GM18868 (cell line): ENCODE measurements at regions not wholly inside any gene's neighbourhood (a gene's known extent, or its start where the extent isn't known, plus 50 kb on each side); places are given as distances from the start of the nearest gene placed in this dataset.
A peak's percentile ranks its signal among the peaks of the same experiment; 100 is the strongest.
"Not testable (repeated sequence)": the region's sequence is repeated elsewhere in the genome, so short reads cannot be mapped to it uniquely, and the experiment has no call there.

ENCODE experiments used
- ATAC-seq: cut with Tn5 transposase; IDR thresholded peaks from one replicate; pipeline ENCODE4 v1.9.1; 2021; ENCODE audit warnings: mild to moderate bottlenecking, moderate library complexity; ENCODE audit not compliant: unreplicated experiment

DNA sequence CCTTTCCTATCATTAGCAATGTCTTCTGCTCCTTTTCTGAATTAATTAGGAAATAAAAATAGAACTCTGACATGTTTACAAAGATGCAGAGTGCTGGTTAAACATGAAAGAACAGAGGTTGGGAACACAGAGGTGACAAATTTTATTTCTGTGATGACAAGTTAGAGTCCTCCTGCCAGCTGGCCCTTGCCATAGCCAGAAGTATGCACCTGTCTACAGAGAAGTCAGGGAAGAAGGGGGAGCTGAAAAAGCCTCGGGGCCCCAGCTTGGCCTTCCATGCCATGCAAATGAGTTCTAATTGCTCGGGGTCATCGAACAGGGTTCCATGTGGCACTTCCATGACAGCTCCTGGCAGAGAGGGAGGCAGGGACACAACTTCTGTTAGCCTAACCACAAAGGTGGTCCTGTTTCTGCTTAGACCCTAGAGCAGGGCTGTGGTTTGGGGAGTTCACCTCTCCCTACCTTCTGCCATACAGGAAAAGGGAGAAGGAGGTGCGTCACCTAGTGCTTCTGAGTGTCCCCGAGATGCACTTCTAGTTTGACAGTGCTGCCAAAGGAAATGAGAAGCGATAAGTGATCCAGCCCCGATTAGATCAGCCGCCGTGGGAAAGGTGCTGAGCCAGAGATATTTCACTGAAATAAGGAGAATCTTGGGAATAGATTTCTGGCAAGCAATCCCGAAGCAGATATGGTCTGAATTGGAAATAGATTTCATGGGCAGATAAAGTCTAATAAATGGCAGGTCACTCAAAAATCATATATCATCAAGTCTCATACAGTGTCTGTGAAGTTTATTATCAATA is 155.8 kb upstream of the FOXN3 start:
- ATAC-seq, result no peak

GRCh38 chr14:89571491-89571890 is 154.5 kb upstream of the FOXN3 start:
- no peak for ATAC-seq

DNA sequence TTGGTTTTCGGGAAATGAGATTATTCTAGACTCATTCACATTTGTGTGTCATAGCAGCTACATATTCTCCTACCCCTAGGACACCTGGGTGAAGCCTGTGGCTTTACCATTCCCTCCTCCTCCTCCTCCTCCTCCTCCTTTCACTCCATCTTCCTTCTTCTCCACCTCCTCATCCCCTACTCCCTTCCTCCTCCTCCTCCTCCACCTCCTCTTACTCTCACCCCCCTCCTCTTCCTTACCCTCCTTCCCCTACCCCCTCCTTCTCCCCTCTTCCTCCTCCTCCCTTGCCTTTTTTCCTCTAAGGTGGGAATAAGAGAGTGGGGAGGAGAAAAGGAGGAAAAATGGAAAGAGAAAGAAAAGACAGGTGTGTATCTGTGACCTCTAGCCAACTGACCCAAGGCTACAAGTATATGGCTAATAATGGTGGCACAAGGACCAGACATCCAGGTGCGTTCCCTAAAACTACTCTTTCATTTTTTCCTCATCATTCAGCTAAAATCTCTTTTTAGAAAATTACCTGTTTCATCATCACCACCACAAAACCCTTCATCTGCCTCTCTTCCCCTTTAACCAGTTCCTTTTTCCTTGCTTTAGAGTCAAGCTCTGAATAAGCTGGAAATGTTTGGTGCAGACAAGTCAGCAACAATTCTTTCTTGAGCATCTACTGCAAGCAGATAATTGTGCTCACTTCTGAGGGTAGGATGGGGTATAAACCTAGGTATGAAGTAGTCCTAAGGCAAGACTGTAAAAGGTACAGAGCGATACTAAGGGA is 149.8 kb upstream of the FOXN3 start:
- no peak for ATAC-seq

DNA sequence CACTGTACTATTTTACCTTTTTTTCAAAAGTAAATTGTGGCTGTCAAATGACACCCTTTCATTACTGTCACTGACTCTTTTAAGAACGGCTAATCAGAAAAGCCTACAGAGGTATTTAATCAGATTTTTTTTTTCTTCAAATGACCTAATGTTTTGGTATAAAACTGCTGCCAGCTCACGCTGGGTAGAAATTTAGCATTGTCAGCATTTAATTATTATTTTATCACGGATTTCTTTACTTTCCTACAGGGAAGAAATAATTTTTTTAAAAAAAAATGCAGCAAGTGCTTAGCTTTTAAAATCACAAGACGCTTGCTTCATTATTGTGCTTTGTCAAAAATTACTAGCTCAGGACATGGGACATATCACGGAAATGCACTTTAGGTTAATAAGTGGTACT is 149.1 kb upstream of the FOXN3 start:
- ATAC-seq, result no peak

GRCh38 chr14:89565607-89566006 is 148.6 kb upstream of the FOXN3 start:
- ATAC-seq, result no peak

GRCh38 chr14:89564989-89565388 is 148.0 kb upstream of the FOXN3 start:
- no peak for ATAC-seq

DNA sequence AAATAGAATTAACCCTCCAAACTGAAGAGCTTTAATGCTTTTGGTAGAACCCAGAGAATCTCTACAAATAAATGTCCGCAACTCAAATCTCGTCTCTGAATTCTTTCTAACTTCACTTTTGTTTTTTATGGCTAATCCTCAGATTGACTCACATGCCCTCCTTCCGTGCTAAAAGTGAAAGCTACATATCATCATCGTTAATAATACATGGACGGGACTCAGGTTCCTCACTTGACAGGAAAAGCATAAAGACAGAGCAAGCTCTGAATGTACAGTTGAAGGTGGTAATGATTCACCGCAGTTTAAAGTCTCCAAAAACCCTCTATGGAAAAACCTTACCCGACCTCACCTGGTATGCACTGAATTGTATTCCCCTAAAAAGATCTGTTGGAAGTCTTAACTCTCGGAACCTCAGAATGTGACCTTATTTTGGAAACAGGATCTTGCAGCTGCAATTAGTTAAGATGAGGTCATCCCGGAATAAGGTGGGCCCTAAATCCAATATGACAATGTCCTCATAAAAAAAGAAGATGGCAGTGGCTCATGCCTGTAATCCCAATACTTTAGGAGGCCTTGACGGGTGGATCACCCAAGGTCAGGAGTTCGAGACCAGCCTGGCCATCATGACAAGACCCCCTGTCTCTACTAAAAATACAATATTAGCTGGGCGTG is 147.4 kb upstream of the FOXN3 start:
- peak; percentile 55 for ATAC-seq

DNA sequence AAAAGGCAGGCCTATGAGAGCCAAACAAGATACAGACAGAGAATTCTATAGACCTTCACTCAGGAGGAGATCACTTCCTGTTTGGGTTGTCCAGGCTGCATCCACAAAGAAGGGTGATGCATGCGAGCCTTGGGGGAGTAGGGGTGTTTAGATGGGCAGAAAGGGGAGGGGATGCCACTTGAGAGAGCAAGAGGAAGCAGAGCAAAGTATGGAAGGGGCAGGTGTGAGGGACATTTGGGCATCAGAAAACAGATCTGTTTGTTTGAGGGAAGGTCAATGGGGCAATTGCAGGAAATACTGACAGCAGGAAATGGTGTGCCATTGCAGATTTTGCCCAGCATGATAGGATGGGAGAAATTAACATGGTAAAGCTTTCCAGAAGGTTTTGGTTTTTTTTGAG is 146.4 kb upstream of the FOXN3 start:
- no peak for ATAC-seq

GRCh38 chr14:89551955-89552354 is 134.9 kb upstream of the FOXN3 start:
- ATAC-seq, result no peak

GRCh38 chr14:89551432-89551831 is 134.4 kb upstream of the FOXN3 start:
- no peak for ATAC-seq

GRCh38 chr14:89550821-89551220 is 133.8 kb upstream of the FOXN3 start:
- ATAC-seq, result no peak

GRCh38 chr14:89549381-89550125 is 132.5 kb upstream of the FOXN3 start:
- no peak for ATAC-seq

DNA sequence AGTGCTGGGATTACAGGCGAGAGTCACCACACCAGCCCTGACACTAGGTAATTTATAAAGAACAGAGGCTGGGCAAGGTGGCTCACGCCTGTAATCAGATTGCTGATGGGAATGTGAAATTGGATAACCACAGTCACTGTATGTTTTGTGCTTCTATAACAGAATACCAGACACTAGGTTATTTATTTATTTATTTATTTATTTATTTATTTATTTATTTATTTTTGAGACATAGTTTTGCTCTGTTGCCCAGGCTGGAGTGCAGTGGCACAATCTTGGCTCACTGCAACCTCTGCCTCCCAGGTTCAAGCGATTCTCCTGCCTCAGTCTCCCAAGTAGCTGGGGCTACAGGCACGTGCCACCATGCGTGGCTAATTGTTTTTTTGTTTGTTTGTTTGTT is 130.0 kb upstream of the FOXN3 start:
- not testable (repeated sequence) for ATAC-seq

DNA sequence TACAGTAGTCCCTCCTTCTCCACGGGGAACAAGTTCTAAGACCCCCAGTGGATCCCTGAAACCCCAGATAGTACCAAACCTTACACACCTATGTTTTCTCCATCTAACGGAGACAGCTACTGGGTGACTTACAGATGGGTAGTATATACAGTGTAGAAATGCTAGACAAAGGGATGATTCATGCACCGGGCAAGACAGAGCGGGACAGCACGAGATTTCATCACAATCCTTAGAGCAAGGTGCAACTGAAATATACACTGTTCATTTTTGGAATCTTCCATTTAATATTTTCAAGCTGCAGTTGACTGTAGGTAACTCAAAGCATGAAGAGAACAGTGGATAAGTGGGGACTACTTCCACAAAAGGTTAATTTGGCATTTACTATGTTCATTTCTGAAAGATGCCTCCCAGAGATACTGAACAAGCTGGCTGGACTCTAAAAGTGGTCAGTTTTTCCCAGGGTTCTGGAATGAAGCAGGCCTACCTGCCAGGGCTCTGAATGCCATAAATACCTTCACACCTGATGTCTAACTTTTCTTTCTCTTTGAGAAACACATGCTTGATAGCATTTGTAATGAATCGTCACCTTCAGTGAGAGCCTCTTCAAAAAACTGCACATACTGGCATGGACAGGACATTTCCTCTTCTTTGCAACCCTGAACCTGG is 127.7 kb upstream of the FOXN3 start:
- no peak for ATAC-seq

- ATAC-seq, result no peak
These were observed 126.4 kb upstream of the FOXN3 start for GRCh38 chr14:89543425-89543790.

- ATAC-seq, result no peak
These were observed 125.9 kb upstream of the FOXN3 start for GRCh38 chr14:89542786-89543424.

GRCh38 chr14:89540830-89541470 is 123.9 kb upstream of the FOXN3 start:
- ATAC-seq, result no peak

- no peak for ATAC-seq
These were observed 123.2 kb upstream of the FOXN3 start for GRCh38 chr14:89540009-89540829.

DNA sequence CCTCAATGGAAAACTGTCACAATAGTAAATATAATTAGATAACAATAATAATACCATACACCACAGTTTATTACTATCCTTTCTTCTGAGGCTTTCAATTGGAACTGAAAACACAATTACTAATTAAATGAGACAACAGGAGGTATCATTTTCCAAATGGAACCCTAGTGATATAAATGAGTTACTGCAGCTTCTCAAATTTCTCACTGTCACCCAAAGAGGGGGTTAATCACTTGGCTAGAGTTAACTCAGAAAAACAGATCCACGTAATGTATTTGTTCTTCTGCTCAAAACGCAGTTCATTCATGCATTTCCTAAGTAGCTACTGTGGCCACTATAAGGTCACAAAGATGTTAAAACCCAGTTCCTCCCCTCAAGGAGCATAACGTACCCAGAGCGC is 120.9 kb upstream of the FOXN3 start:
- no peak for ATAC-seq
